Activated CD4-positive, alpha-beta memory T cell treated with anti-CD3 and anti-CD28 coated beads for 36 hours (primary cell): ENCODE measurements at regions not wholly inside any gene's neighbourhood (a gene's known extent, or its start where the extent isn't known, plus 50 kb on each side); places are given as distances from the start of the nearest gene placed in this dataset.

Experiments used
- CTCF ChIA-PET: fragments of 350-600 bp; sonication (Branson Sonifier 250); formaldehyde crosslinking; loops from one replicate; lab custom pipeline; 2021; ENCODE audit warnings: antibody characterized with exemption, inconsistent platforms; lab: Charles Lee
- POLR2A ChIA-PET: fragments of 350-600 bp; sonication (Branson Sonifier 250); formaldehyde crosslinking; loops from one replicate; lab custom pipeline; 2021; ENCODE audit warnings: antibody characterized with exemption; lab: Charles Lee
- DNase-seq: peaks from one replicate; pipeline ENCODE4 v3.0.0-alpha.2; 2020
- H3K27ac Mint-ChIP-seq: one replicate; pipeline ENCODE4 v1.8.0; 2021; ENCODE audit warnings: mixed read lengths
- H3K27me3 Mint-ChIP-seq: one replicate; pipeline ENCODE4 v1.8.0; 2021; ENCODE audit warnings: mixed read lengths
- H3K36me3 Mint-ChIP-seq: one replicate; pipeline ENCODE4 v1.8.0; 2021; ENCODE audit warnings: mixed read lengths
- H3K4me1 Mint-ChIP-seq: one replicate; pipeline ENCODE4 v1.8.0; 2021; ENCODE audit warnings: low read depth, mixed read lengths
- H3K4me3 Mint-ChIP-seq: one replicate; pipeline ENCODE4 v1.8.0; 2021; ENCODE audit warnings: mild to moderate bottlenecking, mixed read lengths
- H3K9me3 Mint-ChIP-seq: one replicate; pipeline ENCODE4 v1.8.0; 2021; ENCODE audit warnings: mixed read lengths
- intact Hi-C: fragments of 100-400 bp; cut with micrococcal nuclease; formaldehyde crosslinking; loops from one replicate; pipeline ENCODE4 v1.15.1; 2023

DNA sequence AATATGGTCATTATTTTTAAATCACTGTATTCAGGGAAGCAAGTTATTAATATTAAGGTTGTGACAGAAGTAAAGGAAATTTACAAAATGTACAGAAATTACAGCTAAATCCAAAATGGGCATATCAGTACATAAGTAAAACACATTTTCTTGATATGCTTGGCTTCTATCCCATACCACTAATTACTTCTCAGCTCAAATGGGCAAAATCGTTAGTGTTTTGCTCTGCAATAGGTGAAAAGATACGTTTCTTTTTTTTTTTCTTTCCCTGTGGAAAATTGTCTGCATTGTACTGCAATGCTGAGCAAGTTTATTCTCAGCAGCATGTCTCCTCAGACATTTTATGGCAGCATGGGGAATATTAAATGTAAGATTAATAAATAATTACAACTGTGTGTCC is 77.1 kb upstream of the PRMT6 start:
- Mint-ChIP-seq H3K4me1 (no peaks in the 10 kb centered on the region), H3K27ac (no peak overlapping the region), H3K36me3 (no peaks in the 10 kb centered on the region), H3K4me3 (no peak overlapping the region), H3K27me3 (no peaks in the 10 kb centered on the region), H3K9me3 (no peaks in the 10 kb centered on the region)
- POLR2A ChIA-PET = no interaction called here
- intact Hi-C loops = no loop called here
- CTCF ChIA-PET = no interaction called here
- DNase-seq = no peak

DNA sequence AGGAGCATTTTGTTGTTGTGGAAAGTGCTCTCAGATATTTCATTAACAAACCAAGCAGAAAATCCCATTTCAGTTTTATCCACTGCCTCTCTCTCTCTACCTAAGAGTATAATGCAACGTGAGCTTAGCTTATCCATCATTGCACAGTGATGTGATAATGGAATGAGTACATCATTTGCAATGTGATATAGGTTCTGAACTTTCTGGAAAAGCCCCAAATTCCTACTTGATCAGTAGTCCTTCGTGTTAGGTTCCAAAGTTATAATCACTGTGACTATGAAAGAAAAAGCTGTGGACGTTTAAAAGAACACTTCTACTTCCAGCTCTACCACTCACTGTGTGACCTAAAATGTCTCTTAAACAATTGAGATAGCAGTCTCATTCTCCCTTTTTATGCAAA is 76.4 kb upstream of the PRMT6 start:
- Mint-ChIP-seq H3K4me3 (no peak overlapping the region), H3K27ac (no peak overlapping the region), H3K27me3 (no peaks in the 10 kb centered on the region), H3K36me3 (no peaks in the 10 kb centered on the region), H3K9me3 (no peaks in the 10 kb centered on the region), H3K4me1 (no peaks in the 10 kb centered on the region)
- no peak for DNase-seq
- CTCF ChIA-PET = no interaction called here
- intact Hi-C loops = no loop called here
- POLR2A ChIA-PET = no interaction called here

DNA sequence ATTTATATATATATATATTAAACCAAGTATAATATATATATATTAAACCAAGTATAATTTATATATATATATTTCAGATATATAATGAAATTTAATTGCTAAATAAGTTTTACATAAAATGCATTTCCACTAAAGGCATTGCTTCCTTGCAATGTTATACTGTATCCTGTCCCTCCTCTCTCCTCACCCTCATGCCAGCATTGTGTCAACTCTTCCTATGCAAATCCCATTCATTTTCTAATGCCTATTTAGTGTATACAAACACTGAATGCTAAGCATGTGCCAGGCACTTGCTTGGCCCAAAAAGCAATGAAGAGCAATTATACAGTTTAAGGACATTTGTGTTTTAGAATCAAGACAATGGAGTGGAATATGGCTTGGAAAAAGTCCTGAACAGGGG is 71.7 kb upstream of the PRMT6 start:
- Mint-ChIP-seq H3K36me3 (no peaks in the 10 kb centered on the region), H3K9me3 (no peaks in the 10 kb centered on the region), H3K4me3 (no peak overlapping the region), H3K4me1 (no peaks in the 10 kb centered on the region), H3K27ac (no peak overlapping the region), H3K27me3 (peaks cover 2% of the 10 kb centered on the region)
- intact Hi-C loops = no loop called here
- DNase-seq = no peak
- POLR2A ChIA-PET = no interaction called here
- CTCF ChIA-PET = no interaction called here

DNA sequence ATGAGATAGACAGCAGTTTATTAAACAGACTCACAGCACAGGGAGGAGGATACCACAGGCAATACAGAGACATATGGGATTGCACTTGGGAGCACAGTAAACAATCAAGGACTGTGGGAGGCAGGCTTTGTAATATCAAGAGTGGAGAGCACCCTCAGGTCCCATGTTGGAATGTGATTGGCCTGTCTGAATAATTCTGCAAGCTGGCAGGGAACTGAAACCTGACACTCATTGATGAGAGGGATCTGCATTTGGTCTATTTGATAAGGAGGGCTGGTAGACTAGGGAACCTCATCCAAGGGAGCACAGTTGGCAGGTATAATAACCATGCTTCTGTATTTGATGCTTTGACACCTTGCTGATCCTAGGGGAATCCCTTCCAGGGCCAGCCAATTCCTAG is 69.9 kb upstream of the PRMT6 start:
- no peaks in the 10 kb centered on the region for H3K4me1 Mint-ChIP-seq
- H3K4me3 Mint-ChIP-seq = no peak overlapping the region
- H3K9me3 Mint-ChIP-seq = no peaks in the 10 kb centered on the region

DNA sequence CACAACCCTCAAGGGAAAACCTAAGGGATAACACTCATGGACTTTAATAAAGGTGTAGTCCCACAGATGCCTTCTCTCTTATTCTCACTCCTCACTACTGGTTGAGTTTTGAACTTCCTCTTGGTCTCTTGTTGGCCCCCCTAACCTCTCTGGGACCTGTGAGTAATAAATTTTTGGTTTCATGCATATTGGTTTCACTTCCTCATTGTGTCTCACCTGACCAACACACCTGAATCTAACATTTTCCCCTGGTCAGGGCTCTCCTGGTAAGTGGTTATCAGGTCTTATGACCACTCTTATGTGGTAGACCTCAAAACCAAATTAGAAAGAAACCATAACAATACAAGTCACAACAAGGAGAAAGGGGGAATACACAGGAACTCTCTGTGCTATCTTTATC is 60.5 kb upstream of the PRMT6 start:
- intact Hi-C loops = no loop called here
- Mint-ChIP-seq H3K4me1 (no peaks in the 10 kb centered on the region), H3K9me3 (peaks cover 10% of the 10 kb centered on the region), H3K36me3 (no peaks in the 10 kb centered on the region), H3K4me3 (no peak overlapping the region), H3K27ac (no peak overlapping the region), H3K27me3 (no peaks in the 10 kb centered on the region)
- CTCF ChIA-PET = no interaction called here
- POLR2A ChIA-PET = no interaction called here
- no peak for DNase-seq

More for the DNA sequence above, 69.9 kb upstream of the PRMT6 start:
- CTCF ChIA-PET = no interaction called here
- H3K27ac Mint-ChIP-seq = no peak overlapping the region
- POLR2A ChIA-PET = no interaction called here
- no peak for DNase-seq
- peaks cover 2% of the 10 kb centered on the region for H3K27me3 Mint-ChIP-seq
- H3K36me3 Mint-ChIP-seq = no peaks in the 10 kb centered on the region
- intact Hi-C loops = no loop called here

DNA sequence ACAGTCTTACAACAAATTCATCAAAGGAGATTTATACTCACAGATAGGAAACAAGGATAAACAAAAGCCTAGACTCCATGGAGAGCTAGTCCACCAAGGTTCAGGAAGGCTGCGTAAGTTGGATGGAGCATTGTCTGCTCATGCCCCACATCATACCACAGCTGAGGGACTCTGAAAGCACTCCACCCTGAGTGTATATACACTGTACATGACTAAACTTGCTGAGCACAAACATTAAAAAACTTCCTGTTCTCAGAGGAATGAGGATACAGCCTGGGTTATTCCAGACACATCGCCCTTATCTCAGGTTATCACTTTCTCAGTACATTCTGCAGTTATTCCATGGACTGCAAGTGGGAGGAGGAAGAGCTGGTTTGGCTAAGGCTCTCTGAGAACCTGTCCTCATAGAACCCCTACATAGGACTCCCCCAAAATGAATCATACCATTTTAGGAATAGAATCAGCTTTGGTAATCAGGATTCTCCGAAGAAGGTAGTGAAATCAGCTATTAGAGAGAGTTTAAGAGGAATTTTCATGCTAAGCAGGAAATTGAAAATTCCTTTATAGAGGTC is 58.0 kb upstream of the PRMT6 start:
- H3K4me1 Mint-ChIP-seq = no peaks in the 10 kb centered on the region
- peaks cover 10% of the 10 kb centered on the region for H3K9me3 Mint-ChIP-seq
- ChIA-PET CTCF (no interaction called here), POLR2A (no interaction called here)
- DNase-seq = no peak
- no peaks in the 10 kb centered on the region for H3K36me3 Mint-ChIP-seq
- H3K27ac Mint-ChIP-seq = no peak overlapping the region
- H3K27me3 Mint-ChIP-seq = no peaks in the 10 kb centered on the region
- no peak overlapping the region for H3K4me3 Mint-ChIP-seq
- intact Hi-C loops = no loop called here

DNA sequence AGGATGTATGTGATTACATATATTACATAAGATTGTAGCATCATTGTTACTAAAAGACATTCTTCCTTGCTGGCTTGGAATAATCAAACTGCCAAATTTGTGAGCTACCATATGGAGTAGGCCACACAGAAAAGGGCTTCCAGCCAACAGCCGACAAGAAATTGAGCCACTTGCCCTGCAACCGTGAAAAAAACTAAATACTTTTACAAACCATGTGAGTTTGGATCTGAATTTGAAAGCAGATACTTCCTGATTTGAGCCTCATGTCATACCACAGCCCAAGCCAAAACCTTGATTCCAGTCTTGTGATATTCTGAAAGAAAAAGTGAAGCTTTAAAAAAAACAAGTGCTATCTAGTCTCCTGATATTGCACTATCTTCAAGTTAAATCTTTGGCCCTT is 55.6 kb upstream of the PRMT6 start:
- H3K27ac Mint-ChIP-seq = no peak overlapping the region
- no peaks in the 10 kb centered on the region for H3K36me3 Mint-ChIP-seq
- peaks cover 4% of the 10 kb centered on the region for H3K9me3 Mint-ChIP-seq
- no peaks in the 10 kb centered on the region for H3K27me3 Mint-ChIP-seq
- DNase-seq = no peak
- ChIA-PET POLR2A (no interaction called here), CTCF (no interaction called here)
- H3K4me1 Mint-ChIP-seq = no peaks in the 10 kb centered on the region
- no peak overlapping the region for H3K4me3 Mint-ChIP-seq
- intact Hi-C loops = no loop called here

DNA sequence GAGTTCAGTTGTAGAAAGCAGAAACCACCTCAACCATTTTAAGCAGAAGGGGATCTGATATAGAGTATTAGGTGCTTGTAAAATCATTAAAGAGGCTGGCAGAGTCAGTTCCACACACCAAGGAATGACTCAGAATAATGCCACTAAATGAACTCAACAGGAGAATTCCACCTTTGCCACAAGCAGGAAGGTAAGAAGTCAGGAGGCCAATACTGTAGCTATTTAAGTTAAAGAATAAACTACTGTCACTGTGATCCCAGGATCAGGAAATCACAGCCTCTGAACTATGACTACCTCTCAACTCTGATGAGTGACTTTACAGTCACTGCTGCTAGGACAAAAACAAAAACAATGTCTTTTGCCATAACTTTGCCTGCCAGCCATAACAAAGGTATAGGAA is 52.5 kb upstream of the PRMT6 start:
- POLR2A ChIA-PET = no interaction called here
- Mint-ChIP-seq H3K4me3 (no peak overlapping the region), H3K36me3 (no peaks in the 10 kb centered on the region), H3K27me3 (no peaks in the 10 kb centered on the region), H3K9me3 (no peaks in the 10 kb centered on the region), H3K27ac (no peak overlapping the region), H3K4me1 (no peaks in the 10 kb centered on the region)
- CTCF ChIA-PET = no interaction called here
- no peak for DNase-seq
- intact Hi-C loops = no loop called here

DNA sequence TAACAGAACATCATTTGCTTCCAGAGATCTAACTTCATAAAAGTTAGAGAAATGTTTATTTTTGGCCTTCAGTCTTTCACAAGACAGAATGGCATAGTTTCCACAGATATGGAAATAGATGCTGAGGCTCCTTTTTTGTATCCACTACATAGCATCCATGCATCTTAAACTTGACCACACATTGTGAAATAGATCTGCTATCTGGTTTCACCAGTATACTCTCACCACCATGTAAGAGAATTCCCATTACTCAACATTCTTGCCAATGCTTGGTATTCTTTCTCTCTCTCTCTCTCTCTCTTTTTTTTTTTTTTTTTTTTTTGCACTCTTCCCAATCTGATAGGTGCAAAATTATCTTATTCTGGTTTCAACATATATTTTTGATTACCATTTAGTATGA is 52.1 kb upstream of the PRMT6 start:
- intact Hi-C loops = no loop called here
- POLR2A ChIA-PET = no interaction called here
- Mint-ChIP-seq H3K4me1 (no peaks in the 10 kb centered on the region), H3K27ac (no peak overlapping the region), H3K9me3 (no peaks in the 10 kb centered on the region), H3K4me3 (no peak overlapping the region), H3K36me3 (no peaks in the 10 kb centered on the region), H3K27me3 (no peaks in the 10 kb centered on the region)
- CTCF ChIA-PET = no interaction called here
- DNase-seq = no peak
